ENCODE measurements at regions not wholly inside any gene's neighbourhood (a gene's known extent, or its start where the extent isn't known, plus 50 kb on each side); places are given as distances from the start of the nearest gene placed in this dataset.

DNA sequence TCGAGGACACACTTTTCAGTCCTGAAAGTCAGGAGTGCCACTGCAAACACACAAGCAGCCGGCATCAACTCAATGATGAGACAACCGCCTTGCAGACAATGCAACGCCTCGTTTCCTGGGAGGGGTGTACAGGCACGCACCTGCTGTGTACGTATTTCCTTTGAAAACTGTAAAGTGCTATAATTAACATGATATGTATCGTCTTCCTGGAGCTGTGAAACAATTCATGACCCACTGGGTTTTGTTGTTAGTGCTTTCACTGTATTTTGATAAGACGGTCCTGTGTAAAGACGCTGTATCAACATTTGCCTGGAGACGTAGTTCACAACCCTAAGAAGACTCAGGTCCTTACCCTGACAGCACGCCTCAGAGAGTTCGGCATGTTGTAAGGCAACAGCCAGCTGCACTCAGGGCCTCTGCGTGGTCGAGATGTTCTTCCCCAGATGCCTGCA lies 105.7 kb upstream of the ANO1 start:
- no peak for TF ChIP-seq JUND (IDR thresholded peaks at IDR 0.05; ENCODE audit: low read depth)
- DNase-seq (ENCODE audit: low read depth in 1 of 2, low spot score in 1 of 2) = no peak
- in situ Hi-C loops (cut with HindIII; ENCODE audit: low pct_unique_long_range_greater_than_20kb, low sequenced_read_pairs) = no loop called here

- no peak for TF ChIP-seq JUND (IDR thresholded peaks at IDR 0.05; ENCODE audit: low read depth)
- in situ Hi-C loops (cut with HindIII; ENCODE audit: low pct_unique_long_range_greater_than_20kb, low sequenced_read_pairs) = no loop called here
These were observed 103.6 kb upstream of the ANO1 start for GRCh38 chr11:69974528-69974927.

GRCh38 chr11:69975822-69976221 lies 102.3 kb upstream of the ANO1 start:
- DNase-seq (ENCODE audit: low read depth in 1 of 2, low spot score in 1 of 2) = no peak
- no peak for TF ChIP-seq JUND (IDR thresholded peaks at IDR 0.05; ENCODE audit: low read depth)
- in situ Hi-C loops (cut with HindIII; ENCODE audit: low pct_unique_long_range_greater_than_20kb, low sequenced_read_pairs) = no loop called here

More at GRCh38 chr11:69974528-69974927, 103.6 kb upstream of the ANO1 start:
- no peak for DNase-seq (ENCODE audit: low read depth in 1 of 2, low spot score in 1 of 2)

DNA sequence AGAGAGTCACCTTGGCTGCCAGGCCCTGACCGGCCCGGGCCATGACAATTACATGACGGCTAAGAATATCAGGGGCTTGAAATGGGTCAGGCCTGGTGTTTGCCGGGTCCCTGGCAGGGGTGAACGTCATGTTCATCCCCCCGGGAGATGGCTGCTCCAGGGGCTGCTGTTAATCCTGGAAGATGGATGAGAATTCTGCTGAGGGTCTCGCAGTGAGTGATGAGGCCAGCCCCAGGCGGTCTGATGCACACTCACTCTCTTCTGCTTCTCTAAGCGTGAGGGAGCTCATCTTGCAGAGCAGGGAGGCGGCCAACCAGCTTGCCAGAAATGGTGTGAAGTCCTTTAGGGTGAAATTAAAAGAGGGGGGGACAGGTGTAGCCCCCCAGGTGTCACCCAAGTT lies 101.3 kb upstream of the ANO1 start:
- no peak for DNase-seq (ENCODE audit: low read depth in 1 of 2, low spot score in 1 of 2)
- in situ Hi-C loops (cut with HindIII; ENCODE audit: low pct_unique_long_range_greater_than_20kb, low sequenced_read_pairs) = no loop called here
- TF ChIP-seq JUND (IDR thresholded peaks at IDR 0.05; ENCODE audit: low read depth) = no peak

GRCh38 chr11:69977951-69978350 lies 100.2 kb upstream of the ANO1 start:
- no peak for DNase-seq (ENCODE audit: low read depth in 1 of 2, low spot score in 1 of 2)
- no peak for TF ChIP-seq JUND (IDR thresholded peaks at IDR 0.05; ENCODE audit: low read depth)
- in situ Hi-C loops (cut with HindIII; ENCODE audit: low pct_unique_long_range_greater_than_20kb, low sequenced_read_pairs) = no loop called here

GRCh38 chr11:69978841-69979614 lies 99.1 kb upstream of the ANO1 start:
- in situ Hi-C loops (cut with HindIII; ENCODE audit: low pct_unique_long_range_greater_than_20kb, low sequenced_read_pairs) = no loop called here
- DNase-seq (ENCODE audit: low read depth in 1 of 2, low spot score in 1 of 2) = peak; percentile 18 to 39
- TF ChIP-seq JUND (IDR thresholded peaks at IDR 0.05; ENCODE audit: low read depth) = no peak

DNA sequence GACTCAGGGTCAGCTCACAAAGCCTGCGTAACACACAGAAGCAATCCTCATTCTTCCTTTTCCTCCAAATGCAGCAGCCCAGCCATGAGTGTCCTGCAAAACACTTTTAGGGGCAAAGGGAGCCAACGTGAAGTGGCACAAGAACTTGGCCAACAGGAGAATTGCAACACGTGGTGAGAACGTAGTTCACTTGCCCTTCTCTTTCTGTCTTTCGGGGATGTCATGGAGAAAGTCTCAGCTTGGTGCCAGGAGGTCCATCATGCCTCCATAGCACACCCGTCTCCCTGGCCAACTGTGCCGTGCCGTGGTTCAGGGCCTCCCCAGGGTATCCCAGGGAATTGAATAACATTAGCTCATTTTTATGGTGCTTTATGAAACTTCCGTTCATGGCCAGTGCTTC lies 98.5 kb upstream of the ANO1 start:
- in situ Hi-C loops (cut with HindIII; ENCODE audit: low pct_unique_long_range_greater_than_20kb, low sequenced_read_pairs) = no loop called here
- no peak for DNase-seq (ENCODE audit: low read depth in 1 of 2, low spot score in 1 of 2)
- TF ChIP-seq JUND (IDR thresholded peaks at IDR 0.05; ENCODE audit: low read depth) = no peak

- no peak for TF ChIP-seq JUND (IDR thresholded peaks at IDR 0.05; ENCODE audit: low read depth)
- in situ Hi-C loops (cut with HindIII; ENCODE audit: low pct_unique_long_range_greater_than_20kb, low sequenced_read_pairs) = no loop called here
These were observed 96.9 kb upstream of the ANO1 start for GRCh38 chr11:69981119-69981784.

DNA sequence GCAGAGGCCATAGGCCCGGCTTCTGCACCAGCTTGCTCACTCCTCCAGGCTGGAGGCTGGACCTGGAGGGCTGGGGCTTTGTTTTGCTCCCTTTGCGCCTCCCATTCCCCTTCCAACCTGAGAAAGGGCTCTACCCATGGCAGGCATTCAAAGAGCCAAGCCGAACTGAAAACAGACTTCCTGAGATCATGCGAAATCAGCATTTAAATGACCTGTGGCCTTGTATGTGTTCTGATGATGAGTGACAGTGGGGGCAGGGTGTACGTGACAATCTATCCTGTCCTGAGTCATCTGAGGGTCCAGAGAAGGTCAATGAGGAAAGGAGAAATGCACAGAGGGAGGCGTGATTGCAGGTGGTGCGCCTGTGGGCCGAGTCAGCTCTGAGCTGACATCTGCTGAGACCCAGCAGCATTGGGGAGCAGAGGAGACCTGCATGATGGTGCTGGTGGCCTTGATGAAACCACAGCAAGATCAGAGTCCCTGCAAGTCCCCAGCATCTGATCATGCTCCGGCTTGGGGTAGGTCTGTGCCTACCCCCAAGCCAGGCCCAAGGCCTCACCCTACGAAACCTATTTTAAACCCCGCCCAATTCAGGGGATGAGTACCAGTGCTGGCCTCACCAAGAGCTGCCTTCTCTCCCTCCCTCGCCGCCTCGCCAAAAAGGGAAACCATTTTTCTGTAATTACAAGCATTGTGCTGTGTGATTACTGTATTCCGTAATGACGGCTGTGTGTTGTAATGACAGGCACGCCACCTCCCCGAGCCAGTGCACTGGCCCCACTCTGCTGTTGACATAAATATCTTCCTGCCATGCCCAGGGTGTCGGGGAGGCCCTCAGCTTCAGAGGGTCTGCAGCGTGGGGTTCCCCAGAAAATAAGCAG lies 95.2 kb upstream of the ANO1 start:
- in situ Hi-C loops (cut with HindIII; ENCODE audit: low pct_unique_long_range_greater_than_20kb, low sequenced_read_pairs) = no loop called here
- no peak for TF ChIP-seq JUND (IDR thresholded peaks at IDR 0.05; ENCODE audit: low read depth)

More at GRCh38 chr11:69981119-69981784, 96.9 kb upstream of the ANO1 start:
- DNase-seq (ENCODE audit: low read depth in 1 of 2, low spot score in 1 of 2) = no peak

GRCh38 chr11:69983571-69983877 lies 94.6 kb upstream of the ANO1 start:
- in situ Hi-C loops (cut with HindIII; ENCODE audit: low pct_unique_long_range_greater_than_20kb, low sequenced_read_pairs) = no loop called here
- no peak for TF ChIP-seq JUND (IDR thresholded peaks at IDR 0.05; ENCODE audit: low read depth)
- DNase-seq (ENCODE audit: low read depth in 1 of 2, low spot score in 1 of 2) = no peak

More for the DNA sequence above, 95.2 kb upstream of the ANO1 start:
- no peak for DNase-seq (ENCODE audit: low read depth in 1 of 2, low spot score in 1 of 2)

DNA sequence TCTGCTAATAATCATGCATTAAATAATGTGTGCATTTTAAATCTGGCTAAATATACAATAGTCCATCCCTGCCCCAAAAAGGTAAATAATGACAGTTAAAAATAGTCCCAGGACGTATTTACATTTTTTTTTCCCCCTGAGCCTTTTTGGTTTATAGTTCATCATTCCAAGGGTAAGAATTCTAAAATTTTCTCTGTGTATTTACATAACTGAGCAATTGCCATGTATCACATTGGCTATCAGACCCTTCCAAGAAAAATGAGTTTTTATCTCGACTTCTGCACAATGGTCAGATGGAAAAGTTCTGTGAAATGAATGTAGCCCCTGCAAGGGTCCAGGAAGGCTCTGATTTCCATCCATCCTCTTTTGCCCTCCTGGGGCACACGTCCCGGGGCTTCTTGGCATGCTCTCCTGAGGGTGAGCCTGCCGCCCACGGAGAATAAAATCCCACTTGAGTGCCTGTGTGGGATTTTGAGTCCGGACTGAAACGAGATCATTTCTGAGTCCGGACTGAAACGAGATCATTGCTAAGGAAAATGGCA lies 94.1 kb upstream of the ANO1 start:
- in situ Hi-C loops (cut with HindIII; ENCODE audit: low pct_unique_long_range_greater_than_20kb, low sequenced_read_pairs) = no loop called here
- no peak for DNase-seq (ENCODE audit: low read depth in 1 of 2, low spot score in 1 of 2)
- no peak for TF ChIP-seq JUND (IDR thresholded peaks at IDR 0.05; ENCODE audit: low read depth)

GRCh38 chr11:69984457-69985261 lies 93.5 kb upstream of the ANO1 start:
- in situ Hi-C loops (cut with HindIII; ENCODE audit: low pct_unique_long_range_greater_than_20kb, low sequenced_read_pairs) = no loop called here
- DNase-seq (ENCODE audit: low read depth in 1 of 2, low spot score in 1 of 2) = no peak
- no peak for TF ChIP-seq JUND (IDR thresholded peaks at IDR 0.05; ENCODE audit: low read depth)

Data from T47D (cell line).